ENCODE measurements at regions not wholly inside any gene's neighbourhood (a gene's known extent, or its start where the extent isn't known, plus 50 kb on each side); places are given as distances from the start of the nearest gene placed in this dataset.

- no peak for DNase-seq
Observed at GRCh38 chr6:145345094-145345493, 390.2 kb downstream of the EPM2A start.

- no peak for DNase-seq
Observed at GRCh38 chr6:145347216-145347615, 388.1 kb downstream of the EPM2A start.

- DNase-seq = no peak
Observed at GRCh38 chr6:145349950-145350510, 385.3 kb downstream of the EPM2A start.

- DNase-seq = no peak
Observed at GRCh38 chr6:145350928-145351327, 384.4 kb downstream of the EPM2A start.

DNA sequence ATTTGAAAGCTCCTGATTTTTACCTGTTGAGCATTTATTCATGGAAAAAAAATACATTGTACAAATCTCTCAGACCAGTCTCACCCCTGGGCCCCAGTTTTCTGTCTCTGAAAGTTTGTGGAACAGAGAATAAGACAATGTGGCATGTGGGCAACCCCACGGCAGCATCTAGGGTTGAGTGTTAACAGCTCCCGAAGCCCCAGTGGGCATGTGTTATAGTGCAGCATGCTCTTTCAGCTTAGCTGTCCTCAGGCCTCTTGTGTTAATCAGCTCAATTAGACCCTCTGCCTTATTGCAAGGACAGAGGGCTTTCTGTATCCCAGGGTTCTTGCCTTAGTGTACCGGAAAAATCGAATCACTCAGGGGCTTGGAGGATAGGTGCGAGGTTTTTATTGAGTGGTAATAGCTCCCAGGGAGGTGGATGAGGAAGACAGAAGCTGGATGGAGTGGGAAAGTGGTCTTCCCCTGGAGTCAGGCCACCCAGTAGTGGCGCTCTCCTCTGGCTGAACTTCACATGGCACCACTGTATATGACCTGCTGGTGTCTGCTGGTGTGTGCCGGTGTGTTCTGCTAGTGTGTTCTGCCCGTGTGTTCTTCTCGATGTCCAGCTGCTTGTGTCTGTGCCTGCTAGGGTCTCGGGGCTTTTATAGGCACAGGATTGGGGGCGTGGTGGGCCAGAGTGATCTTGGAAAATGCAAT lies 382.8 kb downstream of the EPM2A start:
- no peak for DNase-seq

GRCh38 chr6:145360865-145361264 lies 374.5 kb downstream of the EPM2A start:
- DNase-seq = no peak

DNA sequence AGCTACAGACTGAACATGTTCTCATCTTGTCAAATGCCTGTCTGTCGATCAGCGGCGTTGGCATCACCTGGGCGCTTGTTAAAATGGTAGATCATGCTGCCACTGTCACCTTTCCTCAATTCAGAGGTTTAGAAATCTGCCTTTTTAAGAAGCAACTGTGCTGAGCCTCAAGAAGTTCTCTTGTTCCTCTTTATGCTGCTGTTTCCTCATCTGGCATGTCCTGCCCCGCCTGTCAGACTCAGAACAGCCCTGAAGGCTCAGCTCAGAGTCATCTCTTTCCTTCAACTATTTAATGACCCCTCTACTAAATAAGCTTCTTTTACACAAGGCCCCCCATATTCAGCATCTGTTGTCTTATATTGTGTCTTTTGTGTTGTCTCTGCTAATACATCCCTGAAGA lies 368.2 kb downstream of the EPM2A start:
- no peak for DNase-seq

GRCh38 chr6:145368075-145368474 lies 367.2 kb downstream of the EPM2A start:
- no peak for DNase-seq

DNA sequence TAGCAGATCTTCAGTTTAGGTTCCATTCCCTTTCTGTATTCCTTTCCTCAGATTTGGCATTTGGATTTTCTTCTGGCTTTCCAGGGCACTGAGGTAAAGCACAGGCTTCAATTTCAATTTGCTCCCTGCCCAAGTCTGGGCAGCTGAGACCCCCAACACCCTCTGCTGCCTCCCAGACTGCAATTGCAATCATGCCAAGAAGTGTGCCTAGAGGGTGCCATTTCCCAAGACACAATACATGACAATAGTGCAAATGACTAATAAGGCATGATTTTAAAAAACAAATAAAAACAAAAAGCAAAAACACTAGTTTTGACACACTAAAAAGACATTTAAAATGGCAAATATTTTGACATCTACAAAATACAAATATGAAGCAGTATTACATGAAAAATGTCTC lies 364.8 kb downstream of the EPM2A start:
- no peak for DNase-seq

DNA sequence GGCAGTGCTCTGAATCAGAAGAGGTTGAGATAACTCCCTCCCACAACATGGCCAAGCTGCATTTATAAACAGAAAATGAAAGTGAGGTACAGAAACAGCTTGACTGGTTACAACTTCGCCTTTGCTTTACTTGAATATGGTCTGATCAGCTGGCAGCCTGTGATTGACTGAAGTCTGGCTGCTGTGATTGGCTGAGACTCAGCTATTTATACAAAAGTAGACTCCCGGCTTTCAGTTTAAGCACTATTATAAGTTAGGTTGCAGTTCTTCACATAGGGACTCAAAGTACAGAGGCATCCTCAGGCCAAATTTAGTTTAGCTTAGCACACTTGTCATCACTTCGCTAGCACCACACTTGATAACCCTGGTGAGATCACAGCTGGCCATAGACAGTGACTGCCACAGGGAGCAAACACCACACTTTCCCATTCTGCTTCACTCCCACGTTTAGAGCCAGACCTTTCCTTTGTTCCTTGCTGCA lies 362.6 kb downstream of the EPM2A start:
- no peak for DNase-seq

DNA sequence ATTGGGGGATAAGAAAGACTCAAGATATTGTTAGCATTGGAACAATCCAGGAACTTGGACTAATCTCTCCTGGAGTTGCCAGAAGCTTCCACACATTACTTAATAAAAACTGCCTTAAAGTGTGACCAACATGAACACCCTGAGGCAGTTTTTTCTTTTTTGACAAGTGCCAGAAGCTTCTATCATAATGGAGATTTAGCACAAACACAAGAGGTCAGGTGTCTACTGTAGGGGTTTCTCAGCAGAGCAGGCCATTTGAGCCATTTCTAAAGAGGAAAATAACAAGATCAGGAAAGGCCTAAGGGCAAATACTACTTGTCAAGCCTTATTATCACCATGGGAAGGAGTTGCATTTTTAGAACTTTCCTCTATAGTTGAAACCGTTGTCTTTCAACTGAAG lies 361.5 kb downstream of the EPM2A start:
- no peak for DNase-seq

DNA sequence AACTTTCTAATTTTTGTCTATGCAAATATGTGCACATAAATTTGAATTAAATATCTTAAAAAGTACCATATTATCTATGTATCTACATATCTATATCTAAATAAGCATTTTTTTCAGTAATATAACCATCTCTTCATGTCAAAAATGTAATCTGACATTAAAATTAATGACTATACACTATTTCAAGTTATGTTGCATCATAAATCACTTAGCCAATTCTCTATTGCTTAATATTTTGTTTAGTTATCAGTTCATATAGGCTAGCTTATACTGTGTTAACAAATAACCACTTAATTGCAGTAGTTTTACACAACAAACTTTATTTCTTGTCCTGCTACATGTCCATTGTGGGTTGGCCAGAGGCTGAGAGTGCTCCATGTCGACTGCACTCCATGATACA lies 360.8 kb downstream of the EPM2A start:
- no peak for DNase-seq

GRCh38 chr6:145375502-145375901 lies 359.8 kb downstream of the EPM2A start:
- no peak for DNase-seq

DNA sequence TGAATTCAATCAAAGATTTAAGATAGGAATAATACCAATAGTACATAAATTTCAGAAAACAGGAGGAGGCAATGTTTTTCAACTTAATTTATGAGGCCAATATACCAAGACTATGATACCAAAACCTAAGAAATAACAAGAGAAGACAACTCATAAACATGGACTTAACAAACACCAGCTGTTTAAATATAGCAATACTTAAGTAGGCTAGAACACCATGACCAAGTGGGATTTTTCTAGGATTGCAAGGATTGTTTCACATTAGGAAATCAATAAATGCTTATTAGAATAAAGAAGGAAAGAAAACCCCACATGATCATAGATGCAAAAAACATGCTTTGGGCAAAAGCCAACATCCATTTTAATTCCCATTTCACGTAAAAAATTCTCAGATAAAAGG lies 355.1 kb downstream of the EPM2A start:
- DNase-seq = no peak

- DNase-seq = no peak
Observed at GRCh38 chr6:145381941-145382340, 353.4 kb downstream of the EPM2A start.

DNA sequence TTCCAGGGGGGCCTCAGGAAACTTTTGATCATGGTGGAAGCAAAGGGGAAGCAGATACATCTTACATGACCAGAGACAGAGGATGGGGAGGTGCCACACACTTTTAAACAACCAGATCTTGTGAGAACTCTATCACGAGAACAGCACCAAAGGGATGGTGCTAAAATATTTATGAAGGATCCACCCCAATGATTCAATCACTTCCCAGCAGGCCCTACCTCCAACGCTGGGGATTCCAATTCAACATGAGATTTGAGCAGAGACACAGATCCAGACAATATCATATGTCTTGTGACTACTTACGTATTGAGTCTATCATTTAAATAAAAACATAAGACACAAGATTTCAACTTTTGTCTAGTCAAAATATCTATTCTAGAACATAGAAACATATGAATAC lies 351.9 kb downstream of the EPM2A start:
- no peak for DNase-seq

DNA sequence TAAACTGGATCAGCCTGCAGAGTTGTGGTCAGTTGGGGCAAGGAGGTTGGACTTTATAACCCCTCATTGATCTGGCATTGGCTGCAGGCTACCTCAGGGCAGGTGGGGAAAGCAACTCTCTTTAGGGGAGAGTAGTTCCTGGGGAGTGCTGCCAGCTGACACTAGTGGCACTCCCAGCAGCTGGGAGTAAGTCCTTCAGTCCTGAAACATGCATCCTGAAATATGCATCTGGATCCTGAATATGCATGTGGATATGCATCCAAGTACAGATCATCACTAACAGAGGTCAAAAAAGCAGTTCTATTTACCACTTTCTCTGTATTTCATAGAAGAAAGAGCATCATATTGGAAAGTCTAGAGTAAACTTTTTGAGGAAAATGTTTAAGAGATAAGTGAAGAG lies 350.8 kb downstream of the EPM2A start:
- no peak for DNase-seq

DNA sequence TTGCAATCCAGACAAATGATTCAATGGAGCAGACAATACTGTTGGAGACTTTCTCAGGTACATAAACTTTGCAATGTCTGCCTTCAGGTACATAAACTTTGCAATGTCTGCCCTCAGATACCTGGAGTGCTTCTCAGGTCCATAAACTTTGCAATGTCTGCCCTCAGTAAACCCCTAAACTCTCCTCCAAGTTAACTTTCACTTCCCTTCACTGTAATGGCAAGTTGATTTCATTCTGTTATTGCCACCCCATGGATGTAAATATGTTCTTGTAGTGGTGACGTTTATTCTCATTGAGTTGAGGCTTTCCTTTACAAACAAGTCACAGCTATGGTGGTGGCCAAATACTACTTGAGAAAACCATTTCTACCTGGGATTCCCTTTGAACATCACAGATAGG lies 338.8 kb downstream of the EPM2A start:
- DNase-seq = no peak

GRCh38 chr6:145400508-145400907 lies 334.8 kb downstream of the EPM2A start:
- DNase-seq = no peak

DNA sequence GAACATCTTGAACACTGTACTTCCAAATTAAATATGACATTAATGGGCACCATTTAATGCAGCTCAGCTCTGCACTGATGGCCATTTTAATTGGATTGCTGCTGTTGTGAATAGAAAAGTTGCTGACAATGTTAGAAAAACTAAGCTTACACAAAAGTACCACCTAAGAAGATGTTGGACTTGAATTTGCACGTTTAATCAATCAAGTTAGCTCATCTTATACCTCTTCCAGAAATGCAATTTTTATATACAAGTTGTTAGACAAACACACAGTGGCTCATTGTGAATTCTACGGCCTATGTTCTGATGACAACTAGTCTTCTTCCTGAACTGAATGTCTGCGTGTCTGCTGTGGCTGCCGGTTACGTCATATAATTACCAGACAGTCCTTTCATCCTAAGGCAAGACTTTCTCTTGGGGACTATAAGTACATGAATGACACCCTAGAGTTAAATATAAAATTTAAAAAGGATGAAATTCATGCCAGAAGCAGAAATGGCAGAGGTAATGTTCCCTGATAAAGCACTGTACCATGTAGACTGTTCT lies 330.2 kb downstream of the EPM2A start:
- no peak for DNase-seq

- DNase-seq = no peak
Observed at GRCh38 chr6:145406783-145407182, 328.5 kb downstream of the EPM2A start.

DNA sequence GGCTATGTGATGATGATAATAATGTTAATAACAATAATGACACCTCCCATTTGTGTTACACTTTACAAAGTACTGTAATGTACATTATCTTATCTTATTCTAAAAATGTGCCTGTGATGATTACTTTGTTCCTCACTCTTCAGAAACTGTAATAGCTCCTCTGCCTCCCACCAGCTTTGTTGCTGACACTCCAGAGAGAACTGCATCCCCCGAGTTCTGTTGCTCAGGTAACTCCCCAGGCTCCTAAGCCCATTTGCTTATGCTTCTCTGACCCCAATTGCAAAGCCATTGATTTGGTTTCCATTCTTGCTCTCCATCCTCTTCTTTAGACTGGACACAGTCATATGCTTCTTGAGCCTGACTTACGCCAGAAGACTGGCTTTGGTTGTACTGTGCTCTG lies 319.7 kb downstream of the EPM2A start:
- DNase-seq = no peak

- DNase-seq = no peak
Observed at GRCh38 chr6:145420599-145420998, 314.7 kb downstream of the EPM2A start.

GRCh38 chr6:145423936-145424335 lies 311.4 kb downstream of the EPM2A start:
- no peak for DNase-seq

Data from fibroblast of skin of back (primary cell).